ENCODE measurements at regions not wholly inside any gene's neighbourhood (a gene's known extent, or its start where the extent isn't known, plus 50 kb on each side); places are given as distances from the start of the nearest gene placed in this dataset.

DNA sequence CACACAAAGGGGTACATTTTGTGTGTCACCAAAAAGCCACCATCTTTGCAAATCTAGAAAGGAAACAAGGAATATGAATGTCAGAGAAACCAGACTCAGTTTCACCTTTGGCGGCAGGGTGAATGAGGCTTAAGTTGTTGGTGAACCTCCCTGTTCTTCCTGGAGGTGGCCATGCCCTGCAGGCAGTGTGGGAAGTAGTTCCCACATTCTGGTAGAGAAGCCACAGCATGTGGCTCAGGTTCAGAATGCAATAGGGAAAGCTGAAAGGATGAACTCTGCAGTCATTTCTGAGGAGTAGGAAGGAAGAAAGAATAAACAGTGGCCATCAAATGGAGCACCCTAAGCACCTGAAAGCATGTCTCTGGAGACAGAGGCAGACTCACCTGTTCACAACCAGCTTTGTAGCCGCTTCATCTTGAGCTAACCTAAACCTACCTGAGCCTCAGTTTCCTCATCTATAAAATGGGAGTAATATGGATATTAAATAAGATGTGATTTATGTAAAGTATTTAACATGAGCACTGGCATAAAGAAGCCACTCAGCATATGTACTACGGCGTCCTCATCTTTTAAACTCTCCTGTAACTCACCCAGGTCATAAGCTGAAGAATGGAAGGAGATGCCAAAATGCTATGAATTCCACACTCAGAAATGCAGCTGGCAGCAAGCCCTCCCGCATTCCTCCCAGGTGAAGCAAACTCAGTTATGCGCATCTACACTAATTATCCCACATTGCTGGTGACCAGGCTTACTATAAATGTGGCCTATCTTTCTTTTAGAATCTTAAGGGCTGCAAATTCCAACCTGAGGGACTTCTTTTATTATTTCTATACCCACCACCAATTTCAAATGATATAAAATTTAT is 86.0 kb downstream of the ZNF608 start:
- TF ChIP-seq FOXP2 (optimal IDR thresholded peaks at IDR 0.05; ENCODE audit: borderline replicate concordance, extremely low read depth, extremely low read length, insufficient read depth) (no peak), TAF1 (IDR thresholded peaks at IDR 0.05; ENCODE audit: borderline replicate concordance, insufficient read depth, low read length) (no peak)

DNA sequence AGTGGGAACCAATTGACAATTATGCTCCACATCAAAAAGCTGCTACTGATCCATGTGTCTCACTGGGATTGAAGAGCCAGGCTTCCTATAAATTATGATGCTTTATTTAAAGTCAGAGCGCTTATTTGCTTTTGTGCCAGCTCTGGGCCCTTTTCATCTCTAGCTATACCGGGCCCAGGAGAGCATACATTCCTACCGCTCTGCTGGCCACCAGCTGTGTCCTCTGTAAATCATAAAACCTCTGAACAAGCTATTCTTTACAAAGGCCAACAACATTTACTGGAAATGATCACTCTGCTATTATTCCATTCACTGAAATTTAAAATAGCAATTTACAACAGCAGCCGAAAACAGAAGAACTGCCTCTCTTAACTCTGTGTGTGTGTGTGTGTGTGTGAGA is 86.6 kb downstream of the ZNF608 start:
- no peak for TF ChIP-seq TAF1 (IDR thresholded peaks at IDR 0.05; ENCODE audit: borderline replicate concordance, insufficient read depth, low read length)
- no peak for TF ChIP-seq FOXP2 (optimal IDR thresholded peaks at IDR 0.05; ENCODE audit: borderline replicate concordance, extremely low read depth, extremely low read length, insufficient read depth)
- TF ChIP-seq, protein P1, sequence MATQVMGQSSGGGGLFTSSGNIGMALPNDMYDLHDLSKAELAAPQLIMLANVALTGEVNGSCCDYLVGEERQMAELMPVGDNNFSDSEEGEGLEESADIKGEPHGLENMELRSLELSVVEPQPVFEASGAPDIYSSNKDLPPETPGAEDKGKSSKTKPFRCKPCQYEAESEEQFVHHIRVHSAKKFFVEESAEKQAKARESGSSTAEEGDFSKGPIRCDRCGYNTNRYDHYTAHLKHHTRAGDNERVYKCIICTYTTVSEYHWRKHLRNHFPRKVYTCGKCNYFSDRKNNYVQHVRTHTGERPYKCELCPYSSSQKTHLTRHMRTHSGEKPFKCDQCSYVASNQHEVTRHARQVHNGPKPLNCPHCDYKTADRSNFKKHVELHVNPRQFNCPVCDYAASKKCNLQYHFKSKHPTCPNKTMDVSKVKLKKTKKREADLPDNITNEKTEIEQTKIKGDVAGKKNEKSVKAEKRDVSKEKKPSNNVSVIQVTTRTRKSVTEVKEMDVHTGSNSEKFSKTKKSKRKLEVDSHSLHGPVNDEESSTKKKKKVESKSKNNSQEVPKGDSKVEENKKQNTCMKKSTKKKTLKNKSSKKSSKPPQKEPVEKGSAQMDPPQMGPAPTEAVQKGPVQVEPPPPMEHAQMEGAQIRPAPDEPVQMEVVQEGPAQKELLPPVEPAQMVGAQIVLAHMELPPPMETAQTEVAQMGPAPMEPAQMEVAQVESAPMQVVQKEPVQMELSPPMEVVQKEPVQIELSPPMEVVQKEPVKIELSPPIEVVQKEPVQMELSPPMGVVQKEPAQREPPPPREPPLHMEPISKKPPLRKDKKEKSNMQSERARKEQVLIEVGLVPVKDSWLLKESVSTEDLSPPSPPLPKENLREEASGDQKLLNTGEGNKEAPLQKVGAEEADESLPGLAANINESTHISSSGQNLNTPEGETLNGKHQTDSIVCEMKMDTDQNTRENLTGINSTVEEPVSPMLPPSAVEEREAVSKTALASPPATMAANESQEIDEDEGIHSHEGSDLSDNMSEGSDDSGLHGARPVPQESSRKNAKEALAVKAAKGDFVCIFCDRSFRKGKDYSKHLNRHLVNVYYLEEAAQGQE (IDR thresholded peaks at IDR 0.05; ENCODE audit: insufficient read depth in 1 of 2, low read depth in 2 of 2, low read length in 2 of 2) = no peak

DNA sequence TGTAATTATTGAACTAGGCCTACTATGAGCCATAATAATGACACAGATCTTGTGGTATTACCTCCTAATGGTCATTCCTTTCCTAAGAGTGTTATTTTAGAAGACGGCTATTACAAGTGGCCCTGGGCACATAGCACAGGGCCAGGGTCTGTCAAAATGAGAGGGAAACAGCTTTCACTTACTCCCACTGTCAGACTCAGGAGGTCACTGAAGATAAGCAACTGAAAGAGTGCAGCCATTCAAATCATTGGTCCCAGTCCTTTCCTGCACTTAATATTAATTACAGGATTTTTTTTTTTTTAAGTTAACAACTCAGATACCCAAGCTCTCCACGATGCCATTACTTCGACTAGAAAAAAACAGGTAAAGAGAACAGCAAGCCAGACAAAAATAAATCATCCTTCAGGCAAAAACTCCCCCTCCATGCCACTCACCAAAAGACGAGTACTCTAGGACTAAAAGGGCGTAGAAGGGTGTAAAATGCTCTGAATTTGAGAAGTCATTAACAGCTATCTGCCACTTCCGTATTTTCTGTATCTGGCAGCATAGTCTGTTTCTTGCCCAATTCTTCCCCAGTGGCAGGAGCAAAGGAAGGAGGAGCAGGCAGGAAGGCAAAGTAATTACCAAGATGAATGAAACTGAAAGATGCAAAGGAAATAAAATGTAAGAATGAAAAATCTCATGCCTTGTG is 87.4 kb downstream of the ZNF608 start:
- TF ChIP-seq POLR2AphosphoS5 (IDR thresholded peaks at IDR 0.05; ENCODE audit: low read depth, low read length) (0 out of 2 replicates have a peak, but pooled peaks have one; percentile 47), FOXP2 (optimal IDR thresholded peaks at IDR 0.05; ENCODE audit: borderline replicate concordance, extremely low read depth, extremely low read length, insufficient read depth) (no peak), TAF1 (IDR thresholded peaks at IDR 0.05; ENCODE audit: borderline replicate concordance, insufficient read depth, low read length) (no peak), SIN3A (IDR thresholded peaks at IDR 0.05; ENCODE audit: borderline replicate concordance, insufficient read depth, low read length) (0 out of 2 replicates have a peak, but pooled peaks have one; percentile 27)
- TF ChIP-seq, protein P1 (IDR thresholded peaks at IDR 0.05; ENCODE audit: insufficient read depth in 1 of 2, low read depth in 2 of 2, low read length in 2 of 2) = 0 out of 4 replicates have a peak, but pooled peaks of 1 of the 2 experiments have one; percentile 25

DNA sequence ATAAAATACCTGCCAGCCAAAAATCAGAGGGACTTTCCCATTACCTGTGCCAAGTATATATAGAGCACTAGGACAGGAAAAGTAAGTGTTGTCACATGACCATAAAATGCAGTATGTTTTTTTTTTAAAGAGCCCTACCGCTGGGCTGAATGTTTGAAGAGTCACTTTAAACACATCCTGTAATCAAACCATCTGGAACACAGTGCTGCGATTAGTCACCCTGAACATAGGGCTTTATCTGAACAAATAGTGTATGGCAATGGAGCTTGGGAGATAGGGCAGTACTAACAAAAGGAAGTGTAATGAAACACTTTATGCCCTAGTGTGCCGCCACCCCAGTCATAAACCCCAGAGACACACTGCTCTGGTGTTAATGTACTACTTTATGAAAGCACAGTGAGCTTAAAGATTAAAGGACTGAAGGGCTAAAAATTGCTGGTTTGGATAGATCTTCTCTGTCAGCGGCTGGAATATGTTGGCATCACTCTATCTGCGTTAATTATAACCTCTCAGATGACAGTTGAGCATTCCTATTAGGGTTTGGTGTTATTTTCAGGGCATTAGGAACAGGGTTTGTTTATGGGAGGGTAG is 90.4 kb downstream of the ZNF608 start:
- TF ChIP-seq POLR2AphosphoS5 (IDR thresholded peaks at IDR 0.05; ENCODE audit: low read depth, low read length) (0 out of 2 replicates have a peak, but pooled peaks have one; percentile 16), TAF1 (IDR thresholded peaks at IDR 0.05; ENCODE audit: borderline replicate concordance, insufficient read depth, low read length) (0 out of 2 replicates have a peak, but pooled peaks have one; percentile 34), SIN3A (IDR thresholded peaks at IDR 0.05; ENCODE audit: borderline replicate concordance, insufficient read depth, low read length) (peak; percentile 76; the same call in 1 of the 2 replicates), FOXP2 (optimal IDR thresholded peaks at IDR 0.05; ENCODE audit: borderline replicate concordance, extremely low read depth, extremely low read length, insufficient read depth) (no peak)

GRCh38 chr5:124655251-124655917 is 91.1 kb downstream of the ZNF608 start:
- TF ChIP-seq FOXP2 (optimal IDR thresholded peaks at IDR 0.05; ENCODE audit: borderline replicate concordance, extremely low read depth, extremely low read length, insufficient read depth) = no peak
- no peak for TF ChIP-seq TAF1 (IDR thresholded peaks at IDR 0.05; ENCODE audit: borderline replicate concordance, insufficient read depth, low read length)
- no peak for TF ChIP-seq POLR2AphosphoS5 (IDR thresholded peaks at IDR 0.05; ENCODE audit: low read depth, low read length)
- TF ChIP-seq, protein P1 (IDR thresholded peaks at IDR 0.05; ENCODE audit: insufficient read depth in 1 of 2, low read depth in 2 of 2, low read length in 2 of 2) = no peak
- no peak for TF ChIP-seq SIN3A (IDR thresholded peaks at IDR 0.05; ENCODE audit: borderline replicate concordance, insufficient read depth, low read length)
